ENCODE measurements at regions not wholly inside any gene's neighbourhood (a gene's known extent, or its start where the extent isn't known, plus 50 kb on each side); places are given as distances from the start of the nearest gene placed in this dataset.

DNA sequence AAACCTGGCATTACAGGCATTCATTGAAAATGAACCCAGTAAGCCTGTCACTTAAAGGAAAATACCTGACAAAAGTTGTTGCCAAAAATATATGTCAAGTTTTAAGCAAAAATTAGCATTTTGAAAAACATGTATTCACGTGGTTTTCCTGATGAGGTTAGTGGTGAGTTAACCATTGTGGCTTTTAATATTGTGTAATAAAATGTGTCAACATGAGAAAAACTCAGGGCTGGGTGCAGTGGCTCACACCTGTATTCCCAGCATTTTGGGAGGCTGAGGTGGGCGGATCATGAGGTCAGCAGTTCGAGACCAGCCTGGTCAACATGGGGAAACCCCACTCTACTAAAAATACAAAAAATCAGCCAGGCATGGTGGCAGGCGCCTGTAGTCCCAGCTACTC, 731.4 kb downstream of the KCNT2 start:
- TF ChIP-seq, protein P1, sequence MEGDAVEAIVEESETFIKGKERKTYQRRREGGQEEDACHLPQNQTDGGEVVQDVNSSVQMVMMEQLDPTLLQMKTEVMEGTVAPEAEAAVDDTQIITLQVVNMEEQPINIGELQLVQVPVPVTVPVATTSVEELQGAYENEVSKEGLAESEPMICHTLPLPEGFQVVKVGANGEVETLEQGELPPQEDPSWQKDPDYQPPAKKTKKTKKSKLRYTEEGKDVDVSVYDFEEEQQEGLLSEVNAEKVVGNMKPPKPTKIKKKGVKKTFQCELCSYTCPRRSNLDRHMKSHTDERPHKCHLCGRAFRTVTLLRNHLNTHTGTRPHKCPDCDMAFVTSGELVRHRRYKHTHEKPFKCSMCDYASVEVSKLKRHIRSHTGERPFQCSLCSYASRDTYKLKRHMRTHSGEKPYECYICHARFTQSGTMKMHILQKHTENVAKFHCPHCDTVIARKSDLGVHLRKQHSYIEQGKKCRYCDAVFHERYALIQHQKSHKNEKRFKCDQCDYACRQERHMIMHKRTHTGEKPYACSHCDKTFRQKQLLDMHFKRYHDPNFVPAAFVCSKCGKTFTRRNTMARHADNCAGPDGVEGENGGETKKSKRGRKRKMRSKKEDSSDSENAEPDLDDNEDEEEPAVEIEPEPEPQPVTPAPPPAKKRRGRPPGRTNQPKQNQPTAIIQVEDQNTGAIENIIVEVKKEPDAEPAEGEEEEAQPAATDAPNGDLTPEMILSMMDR (IDR thresholded peaks at IDR 0.05; ENCODE audit: insufficient read depth, low read length) = no peak
- no peak for DNase-seq (ENCODE audit: low read depth)
- no peak overlapping the region for H3K4me3 ChIP-seq (ENCODE audit: low read depth, low read length)

DNA sequence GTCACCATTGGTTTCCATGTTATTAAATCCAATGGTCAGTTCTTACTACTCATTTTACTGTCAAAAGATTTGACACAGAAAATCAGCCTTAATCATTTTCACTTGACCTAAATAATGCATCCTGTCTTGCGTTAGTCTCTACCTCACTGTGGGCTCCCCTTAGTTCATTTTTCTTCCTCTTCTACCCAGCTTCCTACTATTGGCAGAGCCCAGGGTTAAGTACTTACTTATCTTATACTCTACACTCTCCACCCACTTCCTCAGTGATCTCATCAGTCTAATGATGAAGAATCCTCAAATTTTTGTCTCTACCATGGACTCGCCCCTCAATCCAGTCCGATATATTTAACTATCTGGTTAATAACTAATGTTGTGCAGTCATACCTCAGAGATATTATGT, 735.9 kb downstream of the KCNT2 start:
- DNase-seq (ENCODE audit: low read depth) = no peak
- TF ChIP-seq, protein P1 (IDR thresholded peaks at IDR 0.05; ENCODE audit: insufficient read depth, low read length) = no peak
- no peak overlapping the region for H3K4me3 ChIP-seq (ENCODE audit: low read depth, low read length)

DNA sequence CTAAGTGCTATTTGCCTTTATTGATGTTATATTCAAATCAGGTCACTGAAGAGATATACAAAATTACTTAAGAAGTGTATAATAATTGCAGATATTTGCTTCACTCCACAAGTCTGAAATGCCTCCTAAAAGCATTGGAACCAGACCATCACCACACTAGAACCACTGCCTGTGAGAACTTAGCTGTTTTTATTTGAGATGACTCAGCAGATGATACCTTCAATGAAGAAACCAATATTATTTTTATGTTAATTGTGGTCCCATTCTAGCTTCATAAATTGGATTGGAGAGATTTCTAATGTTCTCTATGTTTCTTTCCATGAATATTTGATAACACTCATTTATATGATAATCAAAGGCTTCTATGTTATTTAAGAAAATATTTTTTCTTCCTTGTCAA, 740.6 kb downstream of the KCNT2 start:
- no peak for DNase-seq (ENCODE audit: low read depth)
- no peak overlapping the region for H3K4me3 ChIP-seq (ENCODE audit: low read depth, low read length)
- TF ChIP-seq, protein P1 (IDR thresholded peaks at IDR 0.05; ENCODE audit: insufficient read depth, low read length) = no peak

DNA sequence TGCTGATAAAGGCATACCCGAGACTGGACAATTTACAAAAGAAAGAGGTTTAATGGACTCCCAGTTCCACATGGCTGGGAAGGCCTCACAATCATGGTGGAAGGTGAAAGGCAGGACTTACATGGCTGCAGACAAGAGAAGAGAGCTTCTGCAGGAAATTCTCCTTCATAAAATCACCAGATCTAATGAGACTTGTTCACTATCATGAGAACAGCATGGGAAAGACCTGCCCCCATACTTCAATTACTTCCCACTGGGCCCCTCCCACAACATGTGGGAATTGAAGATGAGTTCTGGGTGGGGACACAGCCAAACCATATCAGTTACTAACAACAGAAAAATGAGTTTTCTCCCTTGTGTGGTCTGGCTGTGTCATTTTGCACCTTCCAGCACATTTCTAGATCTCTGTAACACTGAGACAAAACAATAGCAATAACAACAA, 741.4 kb downstream of the KCNT2 start:
- TF ChIP-seq, protein P1 (IDR thresholded peaks at IDR 0.05; ENCODE audit: insufficient read depth, low read length) = no peak
- no peak for DNase-seq (ENCODE audit: low read depth)
- H3K4me3 ChIP-seq (ENCODE audit: low read depth, low read length) = no peak overlapping the region

DNA sequence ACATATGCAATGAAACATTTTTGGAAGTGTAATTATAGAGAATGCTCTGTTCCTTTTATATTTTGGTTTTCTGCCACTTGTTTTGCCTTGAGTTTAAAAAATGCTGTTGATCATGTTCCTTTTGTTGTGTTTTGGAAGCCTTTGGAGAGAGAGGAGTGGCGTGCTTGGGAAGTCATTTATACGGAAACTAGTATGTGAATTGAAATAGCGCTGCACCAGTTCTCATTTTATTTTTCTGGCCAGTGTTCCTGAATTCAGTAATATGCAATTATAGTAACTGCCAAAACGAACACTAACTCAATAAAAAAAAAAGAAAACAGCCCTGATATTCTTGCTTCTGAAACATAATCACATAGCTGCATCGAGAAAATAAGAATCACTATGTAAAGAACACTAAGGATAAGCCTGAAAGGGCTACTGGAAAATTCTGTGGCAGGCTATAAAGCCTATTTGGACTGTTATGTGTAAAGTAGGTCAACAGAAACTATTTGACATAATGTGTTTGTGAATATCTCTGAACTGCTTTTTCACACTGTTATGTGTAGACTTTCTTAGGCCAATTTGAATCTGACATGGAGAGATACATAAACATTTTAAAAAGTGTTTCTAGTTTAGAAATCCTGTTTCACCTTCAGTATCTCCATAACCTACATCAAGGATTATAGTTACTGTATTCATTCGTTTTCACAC, 742.0 kb downstream of the KCNT2 start:
- TF ChIP-seq, protein P1 (IDR thresholded peaks at IDR 0.05; ENCODE audit: insufficient read depth, low read length) = no peak
- H3K4me3 ChIP-seq (ENCODE audit: low read depth, low read length) = no peak overlapping the region
- no peak for DNase-seq (ENCODE audit: low read depth)

DNA sequence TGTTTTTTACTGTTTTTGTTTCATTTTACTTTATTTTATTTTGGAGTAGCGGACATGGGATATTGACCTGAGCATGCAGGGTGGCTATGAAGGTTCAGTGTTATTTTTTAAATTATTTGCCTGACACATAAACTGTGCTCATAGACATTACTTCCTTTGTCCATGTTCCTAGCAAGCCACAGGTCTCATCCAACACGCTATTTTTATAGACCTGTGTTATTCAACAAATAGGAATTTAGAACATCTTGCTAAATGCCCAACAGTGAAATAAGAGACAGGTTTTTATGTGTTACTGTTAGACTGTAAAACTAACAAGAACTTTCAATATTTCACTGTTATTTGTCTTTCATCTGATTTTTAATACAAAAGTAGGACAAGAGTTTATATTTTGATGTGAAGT, 756.4 kb downstream of the KCNT2 start:
- no peak for DNase-seq (ENCODE audit: low read depth)
- H3K4me3 ChIP-seq (ENCODE audit: low read depth, low read length) = no peak overlapping the region
- TF ChIP-seq, protein P1 (IDR thresholded peaks at IDR 0.05; ENCODE audit: insufficient read depth, low read length) = no peak
